CD8-positive, alpha-beta memory T cell (primary cell): ENCODE measurements at regions not wholly inside any gene's neighbourhood (a gene's known extent, or its start where the extent isn't known, plus 50 kb on each side); places are given as distances from the start of the nearest gene placed in this dataset.

Experiments used
- CTCF ChIA-PET: fragments of 350-600 bp; sonication (Branson Sonifier 250); formaldehyde crosslinking; loops from one replicate; lab custom pipeline; 2021; ENCODE audit warnings: antibody characterized with exemption; lab: Charles Lee
- POLR2A ChIA-PET: fragments of 350-600 bp; sonication (Branson Sonifier 250); formaldehyde crosslinking; loops from one replicate; lab custom pipeline; 2021; ENCODE audit warnings: antibody characterized with exemption; lab: Charles Lee
- DNase-seq, 5 donors: peaks; one replicate each; pipeline versions ENCODE4 v3.0.0 to v3.0.0-alpha.2; 2020 to 2022; ENCODE audit warnings: mixed read lengths in 1 of 5
- H3K27ac ChIP-seq: one replicate; pipeline ENCODE4 v1.7.0; 2013; ENCODE audit warnings: low read depth, mild to moderate bottlenecking, low read length, moderate library complexity
- H3K27me3 ChIP-seq: 2 replicates; pipeline ENCODE4 v1.7.0; 2013; ENCODE audit warnings: low read length, mild to moderate bottlenecking; ENCODE audit not compliant: insufficient read depth, poor library complexity, severe bottlenecking
- H3K36me3 ChIP-seq: 2 replicates; pipeline ENCODE4 v1.7.0; 2013; ENCODE audit warnings: mild to moderate bottlenecking, low read length, moderate library complexity; ENCODE audit not compliant: insufficient read depth
- H3K4me1 ChIP-seq: 2 replicates; pipeline ENCODE4 v1.7.0; 2013; ENCODE audit warnings: mild to moderate bottlenecking, low read length, moderate library complexity; ENCODE audit not compliant: insufficient read depth
- H3K4me3 ChIP-seq: 2 replicates; pipeline ENCODE4 v1.7.0; 2013; ENCODE audit warnings: mild to moderate bottlenecking, low read length
- H3K9me3 ChIP-seq: 2 replicates; pipeline ENCODE4 v1.7.0; 2013; ENCODE audit warnings: mild to moderate bottlenecking, low read length
- H3K27ac Mint-ChIP-seq, 8 donors: one replicate each; pipeline ENCODE4 v1.8.0; 2020 to 2021; ENCODE audit warnings: mixed read lengths in 8 of 8, mild to moderate bottlenecking in 6 of 8, inconsistent platforms in 3 of 8, moderate library complexity in 3 of 8
- H3K27me3 Mint-ChIP-seq, 2 donors: one replicate each; pipeline ENCODE4 v1.8.0; 2020 to 2021; ENCODE audit warnings: mixed read lengths in 2 of 2, mild to moderate bottlenecking in 1 of 2, moderate library complexity in 1 of 2
- H3K36me3 Mint-ChIP-seq, 3 donors: one replicate each; pipeline ENCODE4 v1.8.0; 2020 to 2021; ENCODE audit warnings: mixed read lengths in 3 of 3, inconsistent platforms in 1 of 3, mild to moderate bottlenecking in 1 of 3
- H3K4me1 Mint-ChIP-seq, 3 donors: one replicate each; pipeline ENCODE4 v1.8.0; 2020 to 2021; ENCODE audit warnings: mixed read lengths in 3 of 3, inconsistent platforms in 1 of 3, mild to moderate bottlenecking in 1 of 3
- H3K4me3 Mint-ChIP-seq, 7 donors: one replicate each; pipeline ENCODE4 v1.8.0; 2020 to 2021; ENCODE audit warnings: mixed read lengths in 7 of 7, mild to moderate bottlenecking in 6 of 7, moderate library complexity in 4 of 7, inconsistent platforms in 2 of 7
- H3K9me3 Mint-ChIP-seq, 5 donors: one replicate each; pipeline ENCODE4 v1.8.0; 2020 to 2022; ENCODE audit warnings: mixed read lengths in 5 of 5, mild to moderate bottlenecking in 3 of 5, moderate library complexity in 2 of 5, inconsistent platforms in 1 of 5

- CTCF ChIA-PET = no interaction called here
- Histone ChIP-seq H3K4me1 (no peaks in the 10 kb centered on the region), H3K36me3 (no peaks in the 10 kb centered on the region), H3K27me3 (no peaks in the 10 kb centered on the region), H3K4me3 (no peak overlapping the region), H3K9me3 (no peaks in the 10 kb centered on the region), H3K27ac (no peak overlapping the region)
- Mint-ChIP-seq H3K36me3 (no peaks in the 10 kb centered on the region), H3K27me3 (peaks cover 0 to 2% of the 10 kb centered on the region in 2 donors), H3K4me1 (no peaks in the 10 kb centered on the region), H3K27ac (no peak overlapping the region), H3K9me3 (peaks cover 0 to 9% (median 3%) of the 10 kb centered on the region in 5 donors), H3K4me3 (no peak overlapping the region)
- DNase-seq = no peak
- POLR2A ChIA-PET = no interaction called here
Measured at GRCh38 chr3:103495186-103495585, 1060.4 kb downstream of the ZPLD1 start.

- CTCF ChIA-PET = no interaction called here
- no peak overlapping the region for H3K4me3 ChIP-seq
- H3K4me1 ChIP-seq = no peaks in the 10 kb centered on the region
- H3K27me3 Mint-ChIP-seq = peaks cover 0 to 2% of the 10 kb centered on the region in 2 donors
- H3K27ac ChIP-seq = no peak overlapping the region
- POLR2A ChIA-PET = no interaction called here
- H3K27me3 ChIP-seq = no peaks in the 10 kb centered on the region
- H3K36me3 Mint-ChIP-seq = no peaks in the 10 kb centered on the region
- H3K9me3 Mint-ChIP-seq = peaks cover 0 to 8% (median under 1%) of the 10 kb centered on the region in 5 donors
- H3K4me1 Mint-ChIP-seq = no peaks in the 10 kb centered on the region
- DNase-seq = no peak
- H3K9me3 ChIP-seq = no peaks in the 10 kb centered on the region
- H3K27ac Mint-ChIP-seq = no peak overlapping the region
- no peaks in the 10 kb centered on the region for H3K36me3 ChIP-seq
- no peak overlapping the region for H3K4me3 Mint-ChIP-seq
Measured at GRCh38 chr3:103499132-103499900, 1064.5 kb downstream of the ZPLD1 start.

GRCh38 chr3:103499967-103500366, 1065.2 kb downstream of the ZPLD1 start:
- no peak for DNase-seq
- peaks cover 0 to 8% (median 2%) of the 10 kb centered on the region in 5 donors for H3K9me3 Mint-ChIP-seq
- Histone ChIP-seq H3K27ac (no peak overlapping the region), H3K4me1 (no peaks in the 10 kb centered on the region), H3K27me3 (no peaks in the 10 kb centered on the region), H3K9me3 (no peaks in the 10 kb centered on the region), H3K36me3 (no peaks in the 10 kb centered on the region), H3K4me3 (no peak overlapping the region)
- H3K27me3 Mint-ChIP-seq = peaks cover 0 to 1% of the 10 kb centered on the region in 2 donors
- no peaks in the 10 kb centered on the region for H3K36me3 Mint-ChIP-seq
- H3K27ac Mint-ChIP-seq = no peak overlapping the region
- ChIA-PET POLR2A (no interaction called here), CTCF (no interaction called here)
- H3K4me3 Mint-ChIP-seq = no peak overlapping the region
- H3K4me1 Mint-ChIP-seq = no peaks in the 10 kb centered on the region

GRCh38 chr3:103510760-103511159, 1075.9 kb downstream of the ZPLD1 start:
- Histone ChIP-seq H3K4me3 (no peak overlapping the region), H3K36me3 (no peaks in the 10 kb centered on the region), H3K4me1 (no peaks in the 10 kb centered on the region), H3K9me3 (no peaks in the 10 kb centered on the region), H3K27me3 (no peaks in the 10 kb centered on the region), H3K27ac (no peak overlapping the region)
- CTCF ChIA-PET = no interaction called here
- DNase-seq = no peak
- POLR2A ChIA-PET = no interaction called here
- Mint-ChIP-seq H3K4me1 (no peaks in the 10 kb centered on the region), H3K4me3 (no peak overlapping the region), H3K27me3 (no peaks in the 10 kb centered on the region), H3K27ac (no peak overlapping the region), H3K9me3 (peaks cover 3 to 20% (median 12%) of the 10 kb centered on the region in 5 donors), H3K36me3 (no peaks in the 10 kb centered on the region)

GRCh38 chr3:103511891-103512290, 1077.1 kb downstream of the ZPLD1 start:
- Histone ChIP-seq H3K27me3 (no peaks in the 10 kb centered on the region), H3K9me3 (peaks cover under 1% of the 10 kb centered on the region), H3K4me1 (no peaks in the 10 kb centered on the region), H3K36me3 (no peaks in the 10 kb centered on the region), H3K4me3 (no peak overlapping the region), H3K27ac (no peak overlapping the region)
- H3K27ac Mint-ChIP-seq = no peak overlapping the region
- ChIA-PET CTCF (no interaction called here), POLR2A (no interaction called here)
- H3K4me1 Mint-ChIP-seq = no peaks in the 10 kb centered on the region
- H3K9me3 Mint-ChIP-seq = peaks cover 1 to 12% (median 7%) of the 10 kb centered on the region in 5 donors
- H3K4me3 Mint-ChIP-seq = no peak overlapping the region
- no peaks in the 10 kb centered on the region for H3K27me3 Mint-ChIP-seq
- no peaks in the 10 kb centered on the region for H3K36me3 Mint-ChIP-seq
- DNase-seq = no peak

GRCh38 chr3:103512595-103512994, 1077.8 kb downstream of the ZPLD1 start:
- H3K9me3 Mint-ChIP-seq = peaks cover 0 to 12% (median 7%) of the 10 kb centered on the region in 5 donors
- H3K27me3 Mint-ChIP-seq = no peaks in the 10 kb centered on the region
- DNase-seq = no peak
- no peak overlapping the region for H3K27ac Mint-ChIP-seq
- H3K36me3 ChIP-seq = no peaks in the 10 kb centered on the region
- no peak overlapping the region for H3K4me3 ChIP-seq
- no peaks in the 10 kb centered on the region for H3K4me1 ChIP-seq
- no peaks in the 10 kb centered on the region for H3K27me3 ChIP-seq
- ChIA-PET POLR2A (no interaction called here), CTCF (no interaction called here)
- H3K4me3 Mint-ChIP-seq = no peak overlapping the region
- H3K4me1 Mint-ChIP-seq = no peaks in the 10 kb centered on the region
- no peak overlapping the region for H3K27ac ChIP-seq
- peaks cover 4% of the 10 kb centered on the region for H3K9me3 ChIP-seq
- no peaks in the 10 kb centered on the region for H3K36me3 Mint-ChIP-seq

- H3K27ac ChIP-seq = no peak overlapping the region
- no peaks in the 10 kb centered on the region for H3K36me3 Mint-ChIP-seq
- H3K27me3 ChIP-seq = no peaks in the 10 kb centered on the region
- no peak overlapping the region for H3K27ac Mint-ChIP-seq
- DNase-seq = no peak
- no peaks in the 10 kb centered on the region for H3K27me3 Mint-ChIP-seq
- no peak overlapping the region for H3K4me3 ChIP-seq
- CTCF ChIA-PET = no interaction called here
- H3K4me1 ChIP-seq = no peaks in the 10 kb centered on the region
- H3K4me1 Mint-ChIP-seq = no peaks in the 10 kb centered on the region
- POLR2A ChIA-PET = no interaction called here
- peaks cover 0 to 13% (median 9%) of the 10 kb centered on the region in 5 donors for H3K9me3 Mint-ChIP-seq
- peaks cover 4% of the 10 kb centered on the region for H3K9me3 ChIP-seq
- no peak overlapping the region for H3K4me3 Mint-ChIP-seq
- no peaks in the 10 kb centered on the region for H3K36me3 ChIP-seq
Measured at GRCh38 chr3:103513003-103513402, 1078.2 kb downstream of the ZPLD1 start.

GRCh38 chr3:103515116-103515515, 1080.3 kb downstream of the ZPLD1 start:
- ChIA-PET CTCF (no interaction called here), POLR2A (no interaction called here)
- no peaks in the 10 kb centered on the region for H3K27me3 ChIP-seq
- H3K9me3 ChIP-seq = peaks cover 4% of the 10 kb centered on the region
- H3K4me3 ChIP-seq = no peak overlapping the region
- H3K9me3 Mint-ChIP-seq = peaks cover 3 to 16% (median 10%) of the 10 kb centered on the region in 5 donors
- no peaks in the 10 kb centered on the region for H3K36me3 ChIP-seq
- H3K4me3 Mint-ChIP-seq = no peak overlapping the region
- H3K36me3 Mint-ChIP-seq = no peaks in the 10 kb centered on the region
- H3K27ac ChIP-seq = no peak overlapping the region
- no peaks in the 10 kb centered on the region for H3K27me3 Mint-ChIP-seq
- H3K4me1 ChIP-seq = no peaks in the 10 kb centered on the region
- DNase-seq = no peak
- H3K27ac Mint-ChIP-seq = no peak overlapping the region
- no peaks in the 10 kb centered on the region for H3K4me1 Mint-ChIP-seq
